ENCODE measurements at regions not wholly inside any gene's neighbourhood (a gene's known extent, or its start where the extent isn't known, plus 50 kb on each side); places are given as distances from the start of the nearest gene placed in this dataset.

GRCh38 chrX:13888284-13888683 is 71.4 kb upstream of the GPM6B start:
- no peaks in the 10 kb centered on the region for H3F3A ChIP-seq (ENCODE audit: insufficient read depth, low read length, poor library complexity, severe bottlenecking)
- H3K79me2 ChIP-seq (replicated peaks; ENCODE audit: insufficient read depth, low read length): no peaks in the 10 kb centered on the region
- H3K4me2 ChIP-seq (ENCODE audit: low read length): no peak overlapping the region
- H3K27me3 ChIP-seq (ENCODE audit: insufficient read depth, low read depth, low read length): no peaks in the 10 kb centered on the region
- no peaks in the 10 kb centered on the region for H4K20me1 ChIP-seq (ENCODE audit: insufficient read depth)
- no peaks in the 10 kb centered on the region for H3K9me3 ChIP-seq (ENCODE audit: low read length)
- H3K9me2 ChIP-seq (ENCODE audit: insufficient read depth, low read length): no peaks in the 10 kb centered on the region
- H2AFZ ChIP-seq (ENCODE audit: low read depth, low read length): no peak overlapping the region
- H3K4me3 ChIP-seq (ENCODE audit: low read length): no peak overlapping the region
- no peak overlapping the region for H3K9ac ChIP-seq (ENCODE audit: low read length)
- H3K36me3 ChIP-seq (ENCODE audit: insufficient read depth, low read length): no peaks in the 10 kb centered on the region
- TF ChIP-seq EZH2 (IDR thresholded peaks at IDR 0.05; ENCODE audit: borderline replicate concordance, insufficient read depth, low read length, poor library complexity, severe bottlenecking) (no peak), TAF1 (IDR thresholded peaks at IDR 0.05; ENCODE audit: low read depth) (no peak), MXI1 (conservative IDR thresholded peaks at IDR 0.05; ENCODE audit: poor library complexity, severe bottlenecking) (no peak), REST (IDR thresholded peaks at IDR 0.05; ENCODE audit: borderline replicate concordance) (no peak), CTCF (IDR thresholded peaks at IDR 0.05; ENCODE audit: poor library complexity, severe bottlenecking) (no peak), SMC3 (conservative IDR thresholded peaks at IDR 0.05; ENCODE audit: poor library complexity) (no peak), POLR2AphosphoS5 (IDR thresholded peaks at IDR 0.05) (no peak), RAD21 (conservative IDR thresholded peaks at IDR 0.05) (no peak), EP300 (conservative IDR thresholded peaks at IDR 0.05; ENCODE audit: poor library complexity, severe bottlenecking) (no peak)
- H3K27ac ChIP-seq (ENCODE audit: low read length): peak overlapping the region; percentile 58

GRCh38 chrX:13885591-13885990 is 68.7 kb upstream of the GPM6B start:
- H3K9me2 ChIP-seq (ENCODE audit: insufficient read depth, low read length): no peaks in the 10 kb centered on the region
- H3K27ac ChIP-seq (ENCODE audit: low read length): no peak overlapping the region
- H3K4me2 ChIP-seq (ENCODE audit: low read length): no peak overlapping the region
- no peaks in the 10 kb centered on the region for H3K27me3 ChIP-seq (ENCODE audit: insufficient read depth, low read depth, low read length)
- no peaks in the 10 kb centered on the region for H3F3A ChIP-seq (ENCODE audit: insufficient read depth, low read length, poor library complexity, severe bottlenecking)
- no peaks in the 10 kb centered on the region for H3K9me3 ChIP-seq (ENCODE audit: low read length)
- no peak overlapping the region for H2AFZ ChIP-seq (ENCODE audit: low read depth, low read length)
- H3K9ac ChIP-seq (ENCODE audit: low read length): no peak overlapping the region
- no peaks in the 10 kb centered on the region for H4K20me1 ChIP-seq (ENCODE audit: insufficient read depth)
- H3K4me3 ChIP-seq (ENCODE audit: low read length): no peak overlapping the region
- H3K36me3 ChIP-seq (ENCODE audit: insufficient read depth, low read length): no peaks in the 10 kb centered on the region
- H3K79me2 ChIP-seq (replicated peaks; ENCODE audit: insufficient read depth, low read length): no peaks in the 10 kb centered on the region
- TF ChIP-seq POLR2AphosphoS5 (IDR thresholded peaks at IDR 0.05): no peak
- TF ChIP-seq EZH2 (IDR thresholded peaks at IDR 0.05; ENCODE audit: borderline replicate concordance, insufficient read depth, low read length, poor library complexity, severe bottlenecking): no peak
- TF ChIP-seq TAF1 (IDR thresholded peaks at IDR 0.05; ENCODE audit: low read depth): no peak
- no peak for TF ChIP-seq MXI1 (conservative IDR thresholded peaks at IDR 0.05; ENCODE audit: poor library complexity, severe bottlenecking)
- TF ChIP-seq RAD21 (conservative IDR thresholded peaks at IDR 0.05): no peak
- TF ChIP-seq REST (IDR thresholded peaks at IDR 0.05; ENCODE audit: borderline replicate concordance): no peak
- TF ChIP-seq EP300 (conservative IDR thresholded peaks at IDR 0.05; ENCODE audit: poor library complexity, severe bottlenecking): no peak
- TF ChIP-seq CTCF (IDR thresholded peaks at IDR 0.05; ENCODE audit: poor library complexity, severe bottlenecking): no peak
- TF ChIP-seq SMC3 (conservative IDR thresholded peaks at IDR 0.05; ENCODE audit: poor library complexity): no peak

Data from neural cell (in vitro differentiated cells).